ENCODE measurements at regions not wholly inside any gene's neighbourhood (a gene's known extent, or its start where the extent isn't known, plus 50 kb on each side); places are given as distances from the start of the nearest gene placed in this dataset.

GRCh38 chr5:91684625-91685024 is 301.5 kb upstream of the ARRDC3 start:
- Mint-ChIP-seq H3K36me3 (ENCODE audit: unreplicated experiment) (no peaks in the 10 kb centered on the region), H3K27ac (ENCODE audit: unreplicated experiment) (no peak overlapping the region), H3K4me1 (ENCODE audit: low read depth, unreplicated experiment) (no peaks in the 10 kb centered on the region), H3K27me3 (ENCODE audit: unreplicated experiment) (peaks cover 4% of the 10 kb centered on the region), H3K9me3 (ENCODE audit: unreplicated experiment) (no peaks in the 10 kb centered on the region), H3K4me3 (ENCODE audit: unreplicated experiment) (no peak overlapping the region)
- DNase-seq = no peak
- no peak for TF ChIP-seq CTCF (IDR thresholded peaks at IDR 0.05; ENCODE audit: partially characterized antibody, unreplicated experiment)

GRCh38 chr5:91670563-91670962 is 287.4 kb upstream of the ARRDC3 start:
- no peak overlapping the region for H3K27ac Mint-ChIP-seq (ENCODE audit: unreplicated experiment)

GRCh38 chr5:91670122-91670521 is 287.0 kb upstream of the ARRDC3 start:
- Mint-ChIP-seq H3K36me3 (ENCODE audit: unreplicated experiment) (no peaks in the 10 kb centered on the region), H3K27ac (ENCODE audit: unreplicated experiment) (no peak overlapping the region), H3K9me3 (ENCODE audit: unreplicated experiment) (no peaks in the 10 kb centered on the region), H3K4me3 (ENCODE audit: unreplicated experiment) (no peak overlapping the region), H3K4me1 (ENCODE audit: low read depth, unreplicated experiment) (no peaks in the 10 kb centered on the region), H3K27me3 (ENCODE audit: unreplicated experiment) (no peaks in the 10 kb centered on the region)
- DNase-seq = no peak
- no peak for TF ChIP-seq CTCF (IDR thresholded peaks at IDR 0.05; ENCODE audit: partially characterized antibody, unreplicated experiment)

More at GRCh38 chr5:91670563-91670962, 287.4 kb upstream of the ARRDC3 start:
- H3K4me1 Mint-ChIP-seq (ENCODE audit: low read depth, unreplicated experiment) = no peaks in the 10 kb centered on the region
- no peaks in the 10 kb centered on the region for H3K36me3 Mint-ChIP-seq (ENCODE audit: unreplicated experiment)
- no peak overlapping the region for H3K4me3 Mint-ChIP-seq (ENCODE audit: unreplicated experiment)
- peak; percentile 28 for DNase-seq
- no peak for TF ChIP-seq CTCF (IDR thresholded peaks at IDR 0.05; ENCODE audit: partially characterized antibody, unreplicated experiment)
- H3K27me3 Mint-ChIP-seq (ENCODE audit: unreplicated experiment) = no peaks in the 10 kb centered on the region
- no peaks in the 10 kb centered on the region for H3K9me3 Mint-ChIP-seq (ENCODE audit: unreplicated experiment)

- no peaks in the 10 kb centered on the region for H3K36me3 Mint-ChIP-seq (ENCODE audit: unreplicated experiment)
- no peaks in the 10 kb centered on the region for H3K4me1 Mint-ChIP-seq (ENCODE audit: low read depth, unreplicated experiment)
- no peaks in the 10 kb centered on the region for H3K27me3 Mint-ChIP-seq (ENCODE audit: unreplicated experiment)
Observed at GRCh38 chr5:91668261-91668660, 285.1 kb upstream of the ARRDC3 start.

GRCh38 chr5:91652678-91653077 is 269.6 kb upstream of the ARRDC3 start:
- TF ChIP-seq CTCF (IDR thresholded peaks at IDR 0.05; ENCODE audit: partially characterized antibody, unreplicated experiment) = no peak
- no peaks in the 10 kb centered on the region for H3K4me1 Mint-ChIP-seq (ENCODE audit: low read depth, unreplicated experiment)
- H3K36me3 Mint-ChIP-seq (ENCODE audit: unreplicated experiment) = peaks cover 31% of the 10 kb centered on the region
- peaks cover 12% of the 10 kb centered on the region for H3K9me3 Mint-ChIP-seq (ENCODE audit: unreplicated experiment)
- no peaks in the 10 kb centered on the region for H3K27me3 Mint-ChIP-seq (ENCODE audit: unreplicated experiment)
- H3K4me3 Mint-ChIP-seq (ENCODE audit: unreplicated experiment) = no peak overlapping the region
- H3K27ac Mint-ChIP-seq (ENCODE audit: unreplicated experiment) = no peak overlapping the region
- DNase-seq = no peak

More at GRCh38 chr5:91668261-91668660, 285.1 kb upstream of the ARRDC3 start:
- no peak for TF ChIP-seq CTCF (IDR thresholded peaks at IDR 0.05; ENCODE audit: partially characterized antibody, unreplicated experiment)
- no peak overlapping the region for H3K27ac Mint-ChIP-seq (ENCODE audit: unreplicated experiment)
- H3K4me3 Mint-ChIP-seq (ENCODE audit: unreplicated experiment) = no peak overlapping the region
- H3K9me3 Mint-ChIP-seq (ENCODE audit: unreplicated experiment) = no peaks in the 10 kb centered on the region
- DNase-seq = no peak

Data from glutamatergic neuron (in vitro differentiated cells).